ENCODE measurements at regions not wholly inside any gene's neighbourhood (a gene's known extent, or its start where the extent isn't known, plus 50 kb on each side); places are given as distances from the start of the nearest gene placed in this dataset.

- intact Hi-C loops (cut with DNase I): no loop called here
- no peaks in the 10 kb centered on the region for H3K36me3 ChIP-seq
- H3K4me1 ChIP-seq: peaks cover 9% of the 10 kb centered on the region
- H3K27me3 ChIP-seq: no peaks in the 10 kb centered on the region
- H3K27ac ChIP-seq: no peak overlapping the region
- no peak for TF ChIP-seq CTCF (IDR thresholded peaks at IDR 0.05)
- DNase-seq (no peak), ATAC-seq (no peak)
- no peaks in the 10 kb centered on the region for H3K9me3 ChIP-seq
- H3K4me3 ChIP-seq: no peak overlapping the region
Observed at GRCh38 chr2:133816037-133816436, 247.8 kb upstream of the NCKAP5 start.

DNA sequence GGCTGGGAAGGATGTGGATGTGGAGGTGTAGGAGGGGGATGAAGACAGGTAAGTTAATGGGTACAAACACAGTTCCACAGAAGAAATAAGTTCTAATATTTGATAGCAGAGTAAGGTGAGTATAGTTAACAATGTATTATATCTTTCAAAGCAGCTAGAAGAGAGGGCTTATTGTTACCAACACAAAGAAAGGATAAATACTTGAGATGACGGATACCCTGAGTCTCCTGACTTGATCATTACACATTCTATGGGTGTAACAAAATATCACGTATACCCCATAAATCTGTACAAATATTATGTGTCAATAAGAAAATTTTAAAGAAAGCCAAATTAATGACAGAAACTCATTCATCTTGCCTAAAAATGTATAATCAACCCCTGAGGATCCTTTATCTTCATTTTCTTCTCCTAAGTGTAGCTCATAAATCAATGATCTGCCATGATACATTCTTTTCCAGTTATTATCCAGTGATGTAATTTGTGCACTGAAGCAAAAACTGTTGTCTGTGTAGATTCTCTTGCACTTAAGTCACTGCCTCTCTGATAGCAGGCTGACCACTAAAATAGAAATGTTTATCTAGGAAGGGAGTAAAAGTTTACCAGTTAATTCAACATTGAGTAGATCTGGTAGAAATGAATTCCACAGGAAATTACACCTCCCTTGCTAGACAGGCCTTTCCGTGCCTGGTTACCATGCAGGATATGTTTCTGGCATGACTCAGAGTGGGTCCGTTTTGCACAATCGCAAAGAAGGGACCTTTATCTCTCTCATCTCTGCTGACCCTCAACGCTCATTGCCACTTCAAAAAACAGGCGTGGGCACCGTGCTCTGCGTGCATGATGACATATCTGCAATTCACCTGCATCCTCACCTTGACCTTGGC is 249.7 kb upstream of the NCKAP5 start:
- no peaks in the 10 kb centered on the region for H3K9me3 ChIP-seq
- ATAC-seq (peak; percentile 30), DNase-seq (no peak)
- TF ChIP-seq CTCF (IDR thresholded peaks at IDR 0.05): no peak
- no peaks in the 10 kb centered on the region for H3K27me3 ChIP-seq
- H3K4me1 ChIP-seq: peaks cover 9% of the 10 kb centered on the region
- H3K27ac ChIP-seq: no peak overlapping the region
- H3K4me3 ChIP-seq: no peak overlapping the region
- intact Hi-C loops (cut with DNase I): no loop called here
- no peaks in the 10 kb centered on the region for H3K36me3 ChIP-seq

- Histone ChIP-seq H3K36me3 (no peaks in the 10 kb centered on the region), H3K27me3 (no peaks in the 10 kb centered on the region), H3K4me1 (peaks cover 9% of the 10 kb centered on the region), H3K9me3 (no peaks in the 10 kb centered on the region), H3K27ac (no peak overlapping the region), H3K4me3 (no peak overlapping the region)
- DNase-seq (no peak), ATAC-seq (no peak)
- no peak for TF ChIP-seq CTCF (IDR thresholded peaks at IDR 0.05)
- intact Hi-C loops (cut with DNase I): no loop called here
Observed at GRCh38 chr2:133818661-133819060, 250.4 kb upstream of the NCKAP5 start.

GRCh38 chr2:133819906-133820305 is 251.6 kb upstream of the NCKAP5 start:
- no peaks in the 10 kb centered on the region for H3K36me3 ChIP-seq
- no peak for ATAC-seq

GRCh38 chr2:133821107-133821760 is 253.0 kb upstream of the NCKAP5 start:
- no peak for TF ChIP-seq CTCF (IDR thresholded peaks at IDR 0.05)
- intact Hi-C loops (cut with DNase I): no loop called here
- Histone ChIP-seq H3K9me3 (no peaks in the 10 kb centered on the region), H3K36me3 (no peaks in the 10 kb centered on the region), H3K4me3 (no peak overlapping the region), H3K4me1 (peaks cover 9% of the 10 kb centered on the region), H3K27ac (no peak overlapping the region), H3K27me3 (no peaks in the 10 kb centered on the region)
- no peak for DNase-seq
- ATAC-seq: no peak

More at GRCh38 chr2:133819906-133820305, 251.6 kb upstream of the NCKAP5 start:
- H3K27me3 ChIP-seq: no peaks in the 10 kb centered on the region
- intact Hi-C loops (cut with DNase I): no loop called here
- no peak for TF ChIP-seq CTCF (IDR thresholded peaks at IDR 0.05)
- no peaks in the 10 kb centered on the region for H3K9me3 ChIP-seq
- no peak for DNase-seq
- no peak overlapping the region for H3K4me3 ChIP-seq
- H3K4me1 ChIP-seq: peaks cover 9% of the 10 kb centered on the region
- H3K27ac ChIP-seq: no peak overlapping the region
